A549 (cell line): ENCODE measurements at regions not wholly inside any gene's neighbourhood (a gene's known extent, or its start where the extent isn't known, plus 50 kb on each side); places are given as distances from the start of the nearest gene placed in this dataset.

ENCODE experiments used
- BHLHE40 ChIP-seq: IDR thresholded peaks from 2 replicates; pipeline ENCODE4 v1.6.1; 2012; ENCODE audit warnings: low read depth, low read length, inconsistent platforms
- EHMT2 ChIP-seq: fragments of 200-600 bp; sonication (generic); IDR thresholded peaks from 2 replicates; pipeline ENCODE4 v1.6.1; 2016; ENCODE audit warnings: antibody characterized with exemption, low read depth, mild to moderate bottlenecking, moderate library complexity
- FOSL2 ChIP-seq, 2 experiments: fragments of 450-650 bp in 1 of 2; fragments of >200 bp in 1 of 2; sonication (Bioruptor Twin) in 1 of 2; formaldehyde crosslinking; IDR thresholded peaks; 2 replicates each; pipeline versions ENCODE4 v1.5.0 to v1.6.1; 2016 to 2020; ENCODE audit warnings: mild to moderate bottlenecking in 1 of 2, moderate library complexity in 1 of 2
- JUN ChIP-seq, 2 experiments: fragments of >200 bp; sonication (Bioruptor Twin); formaldehyde crosslinking; IDR thresholded peaks; 2 replicates in 1 of 2; 3 replicates in 1 of 2; pipeline ENCODE4 v1.6.1; 2016 to 2017
- JUNB ChIP-seq: fragments of >200 bp; sonication (Bioruptor Twin); formaldehyde crosslinking; IDR thresholded peaks from 2 replicates; pipeline ENCODE4 v1.6.1; 2016
- MAFK ChIP-seq: fragments of 450-650 bp; IDR thresholded peaks from 2 replicates; pipeline ENCODE4 v1.6.1; 2014; ENCODE audit not compliant: partially characterized antibody
- MAZ ChIP-seq: fragments of 150-350 bp; IDR thresholded peaks from 2 replicates; pipeline ENCODE4 v1.6.1; 2014; ENCODE audit warnings: antibody characterized with exemption, low read depth, low read length, borderline replicate concordance
- NFE2L2 ChIP-seq: fragments of 150-350 bp; conservative IDR thresholded peaks from 2 replicates; pipeline ENCODE4 v1.6.1; 2014; ENCODE audit warnings: low read length
- NPAS2 ChIP-seq: fragments of 250-450 bp; sonication (Bioruptor Pico); IDR thresholded peaks from 2 replicates; pipeline ENCODE4 v1.8.0; 2022; ENCODE audit warnings: mild to moderate bottlenecking, moderate library complexity, borderline replicate concordance
- POLR2A ChIP-seq: IDR thresholded peaks from 2 replicates; pipeline ENCODE4 v1.6.1; 2012; ENCODE audit warnings: mild to moderate bottlenecking, low read length
- RARB ChIP-seq: fragments of 250-450 bp; sonication (Bioruptor Pico); IDR thresholded peaks from 2 replicates; pipeline ENCODE4 v1.8.0; 2021; ENCODE audit warnings: mild to moderate bottlenecking, moderate library complexity
- RNF2 ChIP-seq: fragments of 200-600 bp; sonication (generic); IDR thresholded peaks from 2 replicates; pipeline ENCODE4 v1.6.1; 2016; ENCODE audit warnings: low read depth, mild to moderate bottlenecking, antibody characterized with exemption, moderate library complexity, borderline replicate concordance
- TFCP2L1 ChIP-seq: fragments of 250-450 bp; sonication (Bioruptor Pico); IDR thresholded peaks from 2 replicates; pipeline ENCODE4 v1.5.0; 2021; ENCODE audit warnings: mild to moderate bottlenecking
- TF ChIP-seq, protein P1 (sequence below): fragments of >200 bp; sonication (Bioruptor Twin); formaldehyde crosslinking; IDR thresholded peaks from 3 replicates; pipeline ENCODE4 v1.5.1; 2016

DNA sequence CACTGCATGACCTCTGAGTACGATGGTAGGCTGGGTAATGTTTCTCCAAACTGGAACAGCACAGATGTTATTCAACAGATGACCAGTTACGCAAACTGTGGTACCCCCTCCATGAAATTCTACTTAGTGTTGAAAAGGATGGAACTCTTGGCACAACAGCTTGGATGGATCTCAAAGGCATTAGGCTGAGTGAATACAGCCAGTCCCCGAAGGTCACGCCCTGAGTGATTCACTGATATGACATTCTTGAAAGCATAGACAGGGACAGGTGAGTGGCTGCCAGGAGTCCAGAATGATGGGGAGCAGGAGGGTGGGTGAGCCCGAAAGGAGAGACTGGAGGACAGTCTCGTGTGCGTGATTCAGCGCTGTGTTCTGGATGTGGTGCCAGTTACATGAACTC lies 187.5 kb upstream of the TMEM132C start:
- TF ChIP-seq, protein P1, sequence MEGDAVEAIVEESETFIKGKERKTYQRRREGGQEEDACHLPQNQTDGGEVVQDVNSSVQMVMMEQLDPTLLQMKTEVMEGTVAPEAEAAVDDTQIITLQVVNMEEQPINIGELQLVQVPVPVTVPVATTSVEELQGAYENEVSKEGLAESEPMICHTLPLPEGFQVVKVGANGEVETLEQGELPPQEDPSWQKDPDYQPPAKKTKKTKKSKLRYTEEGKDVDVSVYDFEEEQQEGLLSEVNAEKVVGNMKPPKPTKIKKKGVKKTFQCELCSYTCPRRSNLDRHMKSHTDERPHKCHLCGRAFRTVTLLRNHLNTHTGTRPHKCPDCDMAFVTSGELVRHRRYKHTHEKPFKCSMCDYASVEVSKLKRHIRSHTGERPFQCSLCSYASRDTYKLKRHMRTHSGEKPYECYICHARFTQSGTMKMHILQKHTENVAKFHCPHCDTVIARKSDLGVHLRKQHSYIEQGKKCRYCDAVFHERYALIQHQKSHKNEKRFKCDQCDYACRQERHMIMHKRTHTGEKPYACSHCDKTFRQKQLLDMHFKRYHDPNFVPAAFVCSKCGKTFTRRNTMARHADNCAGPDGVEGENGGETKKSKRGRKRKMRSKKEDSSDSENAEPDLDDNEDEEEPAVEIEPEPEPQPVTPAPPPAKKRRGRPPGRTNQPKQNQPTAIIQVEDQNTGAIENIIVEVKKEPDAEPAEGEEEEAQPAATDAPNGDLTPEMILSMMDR: no peak
- no peak for TF ChIP-seq POLR2A
- no peak for TF ChIP-seq NFE2L2
- no peak for TF ChIP-seq BHLHE40
- TF ChIP-seq JUNB: no peak
- TF ChIP-seq RNF2: no peak
- no peak for TF ChIP-seq JUN (IDR thresholded peaks at IDR 0.05)
- TF ChIP-seq TFCP2L1 (CRISPR knock-in tag): no peak
- TF ChIP-seq NPAS2 (CRISPR knock-in tag): no peak
- no peak for TF ChIP-seq RARB (CRISPR knock-in tag)
- no peak for TF ChIP-seq EHMT2
- TF ChIP-seq FOSL2 (IDR thresholded peaks at IDR 0.05): no peak
- TF ChIP-seq FOSL2 (CRISPR knock-in tag; IDR thresholded peaks at IDR 0.05): no peak
- TF ChIP-seq MAFK: no peak
- no peak for TF ChIP-seq MAZ
